Heart left ventricle (tissue), 16 donors: ENCODE measurements at regions not wholly inside any gene's neighbourhood (a gene's known extent, or its start where the extent isn't known, plus 50 kb on each side); places are given as distances from the start of the nearest gene placed in this dataset.
A peak's percentile ranks its signal among the peaks of the same experiment; 100 is the strongest.

Experiments used
- ATAC-seq, 4 donors: fragments of 200-7000 bp; cut with Tn5 transposase; one replicate each; pipeline ENCODE4 v1.9.1; 2020 to 2022; ENCODE audit warnings: moderate library complexity in 4 of 4, mild to moderate bottlenecking in 3 of 4, moderate number of reproducible peaks in 1 of 4
- DNase-seq, 5 donors: peaks; one replicate each; pipeline ENCODE4 v3.0.0-alpha.2; 2020
- H3K27ac ChIP-seq, 12 donors: fragments of 200-600 bp; sonication (generic) in 4 of 12; one replicate each; pipeline versions ENCODE4 v1.5.0 to v1.8.0; 2016 to 2022; ENCODE audit warnings: mild to moderate bottlenecking in 2 of 12
- H3K27me3 ChIP-seq, 9 donors: fragments of 200-600 bp; sonication (generic) in 2 of 9; one replicate each; pipeline versions ENCODE4 v1.5.1 to v1.8.0; 2016 to 2022; ENCODE audit warnings: mild to moderate bottlenecking in 3 of 9
- H3K36me3 ChIP-seq, 9 donors: fragments of 200-600 bp; sonication (generic) in 2 of 9; one replicate each; pipeline versions ENCODE4 v1.5.0 to v1.8.0; 2018 to 2022; ENCODE audit warnings: mild to moderate bottlenecking in 2 of 9
- H3K4me1 ChIP-seq, 12 donors: fragments of 200-600 bp; sonication (generic) in 4 of 12; one replicate each; pipeline versions ENCODE4 v1.5.0 to v1.8.0; 2016 to 2022; ENCODE audit warnings: mild to moderate bottlenecking in 3 of 12
- H3K4me3 ChIP-seq, 12 donors: fragments of 200-600 bp; sonication (generic) in 4 of 12; one replicate each; pipeline versions ENCODE4 v1.5.0 to v1.8.0; 2017 to 2022; ENCODE audit warnings: mild to moderate bottlenecking in 9 of 12, moderate library complexity in 4 of 12
- H3K9me3 ChIP-seq, 12 donors: fragments of 200-600 bp; sonication (generic) in 4 of 12; one replicate each; pipeline versions ENCODE4 v1.5.0 to v1.8.0; 2016 to 2022; ENCODE audit warnings: mild to moderate bottlenecking in 1 of 12
- POLR2A ChIP-seq, 2 donors: fragments of 450-650 bp; IDR thresholded peaks; one replicate each; pipeline ENCODE4 v1.6.1; 2017; ENCODE audit warnings: antibody characterized with exemption in 2 of 2, mild to moderate bottlenecking in 2 of 2, moderate library complexity in 2 of 2
- WGBS, 4 donors: extraction: QIAGEN DNeasy Blood & Tissue Kit in 2 of 4; methylation state at CpG; one replicate each; pipeline versions ENCODE4 v1.1.5 to v1.1.7; 2013 to 2018; 5-methylcytosine and 5-hydroxymethylcytosine counted together
- intact Hi-C, 10 donors: fragments of 100-400 bp; cut with DNase I; formaldehyde crosslinking; loops; one replicate each; pipeline versions ENCODE4 v1.11.1 to v1.14.2; 2022
- TF ChIP-seq, protein P1 (sequence below), 12 donors: fragments of 200-600 bp; sonication (generic) in 4 of 12; IDR thresholded peaks; one replicate each; pipeline versions ENCODE4 v1.5.0 to v1.8.0; 2018 to 2022; ENCODE audit warnings: antibody characterized with exemption in 12 of 12, mild to moderate bottlenecking in 5 of 12
- donor health status: ischemic (EF 13 %, LVEDD 7.1; RV severe dilation, severe dysfunction).
- donor health status: healthy with polysubstance abuse.
- donor health status: DM: no; HTN: yes; CAD: no.
- donor health status: DM: no; HTN: no; CAD: no.
- donor health status: ischemic (EF 25% LVEDD 6.9; RV normal size, moderate dysfunction).
- donor health status: ischemic (EF 25% LVEDD 5.7; RV mildly dilated, moderate dysfunction).
- donor health status: healthy.
- donor health status: DM: yes; HTN: yes; CAD: no.
- donor health status: ischemic (EF 35%, LVEDD 5.7; RV mildly dilated, moderate dysfunction).
- donor health status: nonischemic (EF 11% LVEDD 7.7; RV severe dilation, severe dysfunction).
- donor health status: DM: yes; HTN: yes; CAD: no.
- donor health status: PGD.
- donor health status: ischemic (EF 29% LVEDD 5.4; RV normal size, mild dysfunction).
- donor health status: nonischemic (EF 23%, LVEDD 6.1; RV moderate dilation, normal function).

DNA sequence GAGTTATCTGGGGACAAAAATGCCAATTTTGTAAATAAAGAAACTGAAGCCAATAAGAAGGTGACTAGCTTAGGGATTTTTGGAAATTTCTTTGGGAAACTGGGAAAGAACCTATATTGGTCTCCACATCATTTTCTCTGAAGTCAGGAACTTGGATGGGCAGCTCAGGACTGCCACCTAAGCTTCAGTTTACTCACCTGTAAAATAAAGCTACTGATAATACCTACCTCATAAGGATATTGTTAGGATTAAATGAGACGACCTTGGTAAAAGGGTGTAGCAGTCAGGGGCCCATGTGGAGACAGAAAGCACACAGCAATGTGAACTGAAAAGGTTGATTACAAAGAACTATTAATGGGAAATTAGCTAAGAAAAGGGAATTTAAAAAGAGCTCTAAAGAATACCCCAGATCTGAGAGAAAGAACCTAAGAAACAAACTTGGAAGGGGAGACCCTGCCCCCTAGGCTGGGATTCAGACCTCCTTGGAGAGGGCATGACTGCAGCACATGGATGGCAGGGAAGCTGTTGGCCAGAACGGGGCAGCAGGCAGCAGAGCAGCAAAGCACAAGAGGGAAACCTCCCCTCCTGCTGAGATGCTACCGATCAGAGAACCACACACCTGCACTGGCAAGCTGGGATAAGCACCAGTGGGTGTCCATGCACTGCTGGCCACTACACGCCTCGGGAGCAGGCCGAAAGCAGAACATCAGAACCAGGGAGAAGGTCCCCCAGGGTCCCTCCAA lies 83.7 kb upstream of the THBS1 start:
- Histone ChIP-seq H3K36me3 (no peaks in the 10 kb centered on the region), H3K4me3 (no peak overlapping the region), H3K4me1 (peaks cover 0 to 49% (median 19%) of the 10 kb centered on the region in 12 donors), H3K9me3 (no peaks in the 10 kb centered on the region), H3K27me3 (no peaks in the 10 kb centered on the region), H3K27ac (peak overlapping the region in 2 of 12 donors; percentile 23 to 45)
- WGBS, 4 donors = 78 to 90% (median 81%) methylated on average over 6 of the region's 6 CpGs
- TF ChIP-seq POLR2A (IDR thresholded peaks at IDR 0.05) = no peak
- TF ChIP-seq, protein P1, sequence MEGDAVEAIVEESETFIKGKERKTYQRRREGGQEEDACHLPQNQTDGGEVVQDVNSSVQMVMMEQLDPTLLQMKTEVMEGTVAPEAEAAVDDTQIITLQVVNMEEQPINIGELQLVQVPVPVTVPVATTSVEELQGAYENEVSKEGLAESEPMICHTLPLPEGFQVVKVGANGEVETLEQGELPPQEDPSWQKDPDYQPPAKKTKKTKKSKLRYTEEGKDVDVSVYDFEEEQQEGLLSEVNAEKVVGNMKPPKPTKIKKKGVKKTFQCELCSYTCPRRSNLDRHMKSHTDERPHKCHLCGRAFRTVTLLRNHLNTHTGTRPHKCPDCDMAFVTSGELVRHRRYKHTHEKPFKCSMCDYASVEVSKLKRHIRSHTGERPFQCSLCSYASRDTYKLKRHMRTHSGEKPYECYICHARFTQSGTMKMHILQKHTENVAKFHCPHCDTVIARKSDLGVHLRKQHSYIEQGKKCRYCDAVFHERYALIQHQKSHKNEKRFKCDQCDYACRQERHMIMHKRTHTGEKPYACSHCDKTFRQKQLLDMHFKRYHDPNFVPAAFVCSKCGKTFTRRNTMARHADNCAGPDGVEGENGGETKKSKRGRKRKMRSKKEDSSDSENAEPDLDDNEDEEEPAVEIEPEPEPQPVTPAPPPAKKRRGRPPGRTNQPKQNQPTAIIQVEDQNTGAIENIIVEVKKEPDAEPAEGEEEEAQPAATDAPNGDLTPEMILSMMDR (IDR thresholded peaks at IDR 0.05) = no peak
- peak in 1 of 4 donors; percentile 33 for ATAC-seq
- intact Hi-C loops = loop anchor here in 3 of 10 donors (5.0 to 10.0 kb wide), 2 partner anchors 80 to 142 kb away; no protein-coding TSS in a partner anchor
- peak in 1 of 5 donors; percentile 53 for DNase-seq

DNA sequence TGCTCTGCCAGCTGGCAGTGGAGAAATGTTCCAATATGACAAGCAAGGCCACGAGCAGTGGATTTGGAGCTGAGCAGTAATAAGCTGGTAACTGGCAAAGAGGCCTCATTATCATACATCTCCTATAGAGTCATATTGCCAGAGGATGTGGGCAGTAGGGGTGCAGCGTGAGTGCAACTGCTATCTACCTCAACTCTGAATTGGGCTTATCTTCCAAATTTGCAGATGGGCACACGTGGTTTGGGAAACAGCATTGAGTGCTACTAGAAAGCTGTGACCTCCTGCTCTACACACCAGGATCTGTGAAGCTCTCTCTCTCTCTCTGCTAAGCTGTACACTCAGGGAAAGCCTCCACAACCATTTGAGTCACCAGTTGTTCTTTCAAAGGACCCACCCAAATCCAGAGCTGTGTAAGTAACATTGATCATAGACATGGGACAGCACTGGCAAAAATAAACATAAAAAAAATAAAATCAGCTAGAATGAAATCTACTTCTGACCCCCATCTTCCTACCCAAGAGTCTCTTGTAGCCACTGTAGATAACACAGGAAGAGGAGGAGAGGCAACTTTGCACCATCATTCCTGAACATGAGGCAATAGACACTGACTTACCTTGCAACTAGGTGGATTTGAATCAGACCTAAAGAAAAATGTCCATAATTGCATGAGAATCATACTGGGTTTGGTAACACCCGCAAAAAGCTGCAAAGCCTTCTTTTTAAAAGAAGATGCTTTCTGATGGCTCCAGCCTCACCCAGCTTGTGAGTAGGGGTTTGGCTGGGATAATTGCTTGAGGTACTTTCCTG lies 82.9 kb upstream of the THBS1 start:
- intact Hi-C loops = loop anchor here in 3 of 10 donors (5.0 to 10.0 kb wide), 2 partner anchors 79 to 143 kb away; no protein-coding TSS in a partner anchor
- DNase-seq (no peak), ATAC-seq (peak in 1 of 4 donors; percentile 21)
- WGBS, 4 donors = 45 to 58% (median 55%) methylated on average over 4 of the region's 4 CpGs
- Histone ChIP-seq H3K4me3 (no peak overlapping the region), H3K4me1 (peaks cover 0 to 44% (median 18%) of the 10 kb centered on the region in 12 donors), H3K9me3 (no peaks in the 10 kb centered on the region), H3K27ac (peak overlapping the region in 1 of 12 donors; percentile 60), H3K36me3 (no peaks in the 10 kb centered on the region), H3K27me3 (no peaks in the 10 kb centered on the region)
- no peak for TF ChIP-seq POLR2A (IDR thresholded peaks at IDR 0.05)
- TF ChIP-seq, protein P1 (IDR thresholded peaks at IDR 0.05) = no peak

DNA sequence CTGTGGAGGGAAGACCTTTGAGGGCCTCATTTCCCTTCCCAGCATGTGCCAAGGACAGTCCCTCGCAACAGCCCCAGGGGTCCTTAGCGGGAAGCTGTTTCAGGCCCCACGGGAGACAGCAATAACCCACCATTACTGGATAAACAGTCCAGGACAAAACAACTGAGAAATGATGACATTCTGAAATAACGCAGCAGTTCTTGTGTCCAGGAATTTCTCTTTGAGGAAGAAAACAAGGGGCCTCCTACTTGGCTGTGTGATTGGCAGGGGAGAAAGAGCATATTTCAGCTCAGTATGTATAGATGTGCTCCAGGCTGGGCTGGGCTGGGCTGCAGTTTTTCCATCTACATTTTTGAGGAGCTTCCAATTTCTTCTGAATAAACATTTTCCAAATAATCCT lies 82.2 kb upstream of the THBS1 start:
- DNase-seq (no peak), ATAC-seq (no peak)
- no peak overlapping the region for H3K4me3 ChIP-seq
- intact Hi-C loops = loop anchor here in 3 of 10 donors (5.0 to 10.0 kb wide), 2 partner anchors 79 to 144 kb away; no protein-coding TSS in a partner anchor
- TF ChIP-seq, protein P1 (IDR thresholded peaks at IDR 0.05) = no peak
- TF ChIP-seq POLR2A (IDR thresholded peaks at IDR 0.05) = no peak
- no peaks in the 10 kb centered on the region for H3K36me3 ChIP-seq
- no peaks in the 10 kb centered on the region for H3K9me3 ChIP-seq
- no peaks in the 10 kb centered on the region for H3K27me3 ChIP-seq
- peaks cover 0 to 37% (median 16%) of the 10 kb centered on the region in 12 donors for H3K4me1 ChIP-seq
- H3K27ac ChIP-seq = peak overlapping the region in 2 of 12 donors; percentile 18 to 60
- 54 to 76% (median 60%) methylated on average over 4 of the region's 4 CpGs for WGBS, 4 donors

DNA sequence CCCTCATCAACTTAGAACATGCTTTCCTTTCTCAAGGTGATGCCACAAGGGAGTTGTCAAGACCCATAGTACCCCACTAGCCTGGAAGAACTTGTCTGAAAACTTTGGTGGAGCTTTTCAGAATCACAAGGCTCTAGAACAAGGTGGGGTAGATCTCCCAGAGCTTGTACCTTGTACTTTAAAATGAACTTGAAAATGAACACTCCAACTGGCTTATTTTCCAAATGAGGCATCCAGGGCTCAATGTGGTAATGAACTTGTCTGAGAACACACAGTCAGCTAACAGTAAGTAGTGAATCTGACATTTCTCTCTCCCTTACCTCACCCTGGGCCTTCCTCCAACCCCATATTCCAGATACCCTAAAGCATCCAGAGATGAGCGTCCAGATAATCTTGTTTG lies 81.8 kb upstream of the THBS1 start:
- DNase-seq = no peak
- no peaks in the 10 kb centered on the region for H3K9me3 ChIP-seq
- ATAC-seq = no peak
- peaks cover 0 to 36% (median 14%) of the 10 kb centered on the region in 12 donors for H3K4me1 ChIP-seq
- H3K36me3 ChIP-seq = no peaks in the 10 kb centered on the region
- H3K27ac ChIP-seq = peak overlapping the region in 2 of 12 donors; percentile 18 to 60
- 76 to 93% (median 88%) methylated on average over 1 of the region's 1 CpG for WGBS, 4 donors
- intact Hi-C loops = loop anchor here in 3 of 10 donors (5.0 to 10.0 kb wide), 2 partner anchors 78 to 144 kb away; no protein-coding TSS in a partner anchor
- TF ChIP-seq, protein P1 (IDR thresholded peaks at IDR 0.05) = no peak
- no peak for TF ChIP-seq POLR2A (IDR thresholded peaks at IDR 0.05)
- no peak overlapping the region for H3K4me3 ChIP-seq
- H3K27me3 ChIP-seq = no peaks in the 10 kb centered on the region
